Hepatocyte (in vitro differentiated cells): ENCODE measurements at regions not wholly inside any gene's neighbourhood (a gene's known extent, or its start where the extent isn't known, plus 50 kb on each side); places are given as distances from the start of the nearest gene placed in this dataset.

Experiments used
- EZH2 ChIP-seq: fragments of 200-600 bp; sonication (generic); IDR thresholded peaks from 2 replicates; pipeline ENCODE4 v1.6.1; 2016; ENCODE audit warnings: antibody characterized with exemption, mild to moderate bottlenecking, borderline replicate concordance
- EZH2phosphoT487 ChIP-seq: fragments of 200-600 bp; sonication (generic); IDR thresholded peaks from one replicate; pipeline ENCODE4 v1.6.1; 2018; ENCODE audit warnings: antibody characterized with exemption, mild to moderate bottlenecking, low read depth, moderate library complexity; ENCODE audit not compliant: unreplicated experiment, severe bottlenecking
- TF ChIP-seq, protein P1 (sequence below): fragments of 200-600 bp; sonication (generic); IDR thresholded peaks from 2 replicates; pipeline ENCODE4 v1.5.1; 2016; ENCODE audit warnings: antibody characterized with exemption, mild to moderate bottlenecking; ENCODE audit not compliant: poor library complexity

DNA sequence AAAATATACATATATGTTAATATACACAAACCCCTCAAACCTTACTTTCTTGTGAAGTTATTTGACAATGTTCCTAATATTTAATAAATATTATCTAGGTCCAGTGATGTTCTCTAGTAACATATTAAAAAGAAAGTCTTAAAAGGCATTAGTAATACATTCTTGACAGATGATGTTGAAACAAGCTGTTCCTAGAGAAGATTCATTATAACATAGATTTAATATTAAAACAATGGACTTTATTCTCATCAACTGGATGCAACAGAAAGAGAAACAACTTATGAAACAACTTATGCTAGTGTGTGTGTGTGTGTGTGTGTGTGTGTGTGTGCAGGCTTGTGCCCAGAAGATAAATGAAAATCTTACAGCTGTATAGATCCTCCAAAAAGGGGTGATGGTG is 68.5 kb upstream of the PLXNA2 start:
- TF ChIP-seq, protein P1, sequence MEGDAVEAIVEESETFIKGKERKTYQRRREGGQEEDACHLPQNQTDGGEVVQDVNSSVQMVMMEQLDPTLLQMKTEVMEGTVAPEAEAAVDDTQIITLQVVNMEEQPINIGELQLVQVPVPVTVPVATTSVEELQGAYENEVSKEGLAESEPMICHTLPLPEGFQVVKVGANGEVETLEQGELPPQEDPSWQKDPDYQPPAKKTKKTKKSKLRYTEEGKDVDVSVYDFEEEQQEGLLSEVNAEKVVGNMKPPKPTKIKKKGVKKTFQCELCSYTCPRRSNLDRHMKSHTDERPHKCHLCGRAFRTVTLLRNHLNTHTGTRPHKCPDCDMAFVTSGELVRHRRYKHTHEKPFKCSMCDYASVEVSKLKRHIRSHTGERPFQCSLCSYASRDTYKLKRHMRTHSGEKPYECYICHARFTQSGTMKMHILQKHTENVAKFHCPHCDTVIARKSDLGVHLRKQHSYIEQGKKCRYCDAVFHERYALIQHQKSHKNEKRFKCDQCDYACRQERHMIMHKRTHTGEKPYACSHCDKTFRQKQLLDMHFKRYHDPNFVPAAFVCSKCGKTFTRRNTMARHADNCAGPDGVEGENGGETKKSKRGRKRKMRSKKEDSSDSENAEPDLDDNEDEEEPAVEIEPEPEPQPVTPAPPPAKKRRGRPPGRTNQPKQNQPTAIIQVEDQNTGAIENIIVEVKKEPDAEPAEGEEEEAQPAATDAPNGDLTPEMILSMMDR = no peak
- TF ChIP-seq EZH2phosphoT487 = no peak
- no peak for TF ChIP-seq EZH2
